PC-3 (cell line): ENCODE measurements at regions not wholly inside any gene's neighbourhood (a gene's known extent, or its start where the extent isn't known, plus 50 kb on each side); places are given as distances from the start of the nearest gene placed in this dataset.

Source experiments
- ATAC-seq: fragments of 200-7000 bp; cut with Tn5 transposase; 2 replicates; pipeline ENCODE4 v1.9.1; 2020; ENCODE audit warnings: mild to moderate bottlenecking, moderate library complexity
- BruUV-seq: library from RNA; stranded (reverse); fragments of 400-500 nt; replicated peaks from 2 replicates; lab custom pipeline; 2021; lab: Mats Ljungman, UMichigan
- CTCF ChIA-PET: fragments of 300-600 bp; sonication (Branson Sonifier 250); formaldehyde crosslinking; loops from one replicate; lab custom pipeline; 2022; ENCODE audit warnings: antibody characterized with exemption; lab: Charles Lee
- POLR2A ChIA-PET: fragments of 300-600 bp; sonication (Branson Sonifier 250); formaldehyde crosslinking; loops from one replicate; lab custom pipeline; 2022; ENCODE audit warnings: antibody characterized with exemption; ENCODE audit not compliant: unreplicated experiment; lab: Charles Lee
- DNase-seq: peaks from one replicate; pipeline ENCODE4 v3.0.0-alpha.2; 2015
- H2AFZ ChIP-seq: fragments of 300-600 bp; sonication (generic); 2 replicates; pipeline ENCODE4 v1.6.0; 2016; ENCODE audit warnings: antibody characterized with exemption, low read length
- H3F3A ChIP-seq: fragments of 300-600 bp; sonication (generic); one replicate; pipeline ENCODE4 v1.6.0; 2017; ENCODE audit warnings: antibody characterized with exemption, low read length, control low read depth, mild to moderate bottlenecking; ENCODE audit not compliant: unreplicated experiment
- H3K27ac ChIP-seq: fragments of 300-600 bp; sonication (generic); 2 replicates; pipeline ENCODE4 v1.5.1; 2016; ENCODE audit warnings: mild to moderate bottlenecking, low read length
- H3K27me3 ChIP-seq: fragments of 300-600 bp; sonication (generic); 2 replicates; pipeline ENCODE4 v1.6.1; 2016; ENCODE audit warnings: low read length, mixed read lengths
- H3K36me3 ChIP-seq: fragments of 300-600 bp; sonication (generic); 2 replicates; pipeline ENCODE4 v1.6.1; 2016; ENCODE audit warnings: low read depth, mixed run types, low read length, mixed read lengths
- H3K4me1 ChIP-seq: fragments of 300-600 bp; sonication (generic); 2 replicates; pipeline ENCODE4 v1.5.1; 2016; ENCODE audit warnings: low read length; ENCODE audit not compliant: insufficient read depth
- H3K4me2 ChIP-seq: fragments of 300-600 bp; sonication (generic); 2 replicates; pipeline ENCODE4 v1.6.0; 2016; ENCODE audit warnings: low read length
- H3K4me3 ChIP-seq: fragments of 300-600 bp; sonication (generic); 2 replicates; pipeline ENCODE4 v1.5.1; 2016; ENCODE audit warnings: mild to moderate bottlenecking, low read length, mixed read lengths
- H3K79me2 ChIP-seq: fragments of 300-600 bp; sonication (generic); 2 replicates; pipeline ENCODE4 v1.6.1; 2017; ENCODE audit warnings: low read length, mixed read lengths
- H3K9ac ChIP-seq: fragments of 300-600 bp; sonication (generic); 2 replicates; pipeline ENCODE4 v1.6.0; 2016; ENCODE audit warnings: mild to moderate bottlenecking, low read length
- H3K9me2 ChIP-seq: fragments of 300-600 bp; sonication (generic); replicated peaks from 2 replicates; pipeline ENCODE4 v1.6.1; 2016; ENCODE audit warnings: mixed run types, low read length, mixed read lengths
- H3K9me3 ChIP-seq: fragments of 300-600 bp; sonication (generic); 2 replicates; pipeline ENCODE4 v1.6.1; 2016; ENCODE audit warnings: low read length, mixed read lengths
- H4K20me1 ChIP-seq: fragments of 300-600 bp; sonication (generic); 2 replicates; pipeline ENCODE4 v1.6.1; 2016; ENCODE audit warnings: low read length, mixed read lengths
- EZH2 ChIP-seq: fragments of 300-600 bp; sonication (generic); IDR thresholded peaks from one replicate; pipeline ENCODE4 v1.6.1; 2017; ENCODE audit warnings: antibody characterized with exemption, mild to moderate bottlenecking, low read length; ENCODE audit not compliant: unreplicated experiment
- EZH2phosphoT487 ChIP-seq: fragments of 300-600 bp; sonication (generic); IDR thresholded peaks from 2 replicates; pipeline ENCODE4 v1.6.1; 2018; ENCODE audit warnings: mild to moderate bottlenecking, antibody characterized with exemption, low read length, borderline replicate concordance
- intact Hi-C: fragments of 100-400 bp; cut with micrococcal nuclease; formaldehyde crosslinking; loops from 2 replicates; pipeline ENCODE4 v1.9.0; 2023
- TF ChIP-seq, protein P1 (sequence below): fragments of 300-600 bp; sonication (generic); conservative IDR thresholded peaks from 2 replicates; pipeline ENCODE4 v1.5.1; 2017; ENCODE audit warnings: antibody characterized with exemption, low read depth, mild to moderate bottlenecking, low read length

- no peaks in the 10 kb centered on the region for H3K9me2 ChIP-seq
- no peaks in the 10 kb centered on the region for H4K20me1 ChIP-seq
- ChIA-PET CTCF (no interaction called here), POLR2A (no interaction called here)
- no peak overlapping the region for H2AFZ ChIP-seq
- H3K36me3 ChIP-seq, result no peaks in the 10 kb centered on the region
- no peak overlapping the region for H3K4me2 ChIP-seq
- no peak for TF ChIP-seq EZH2phosphoT487
- TF ChIP-seq, protein P1, sequence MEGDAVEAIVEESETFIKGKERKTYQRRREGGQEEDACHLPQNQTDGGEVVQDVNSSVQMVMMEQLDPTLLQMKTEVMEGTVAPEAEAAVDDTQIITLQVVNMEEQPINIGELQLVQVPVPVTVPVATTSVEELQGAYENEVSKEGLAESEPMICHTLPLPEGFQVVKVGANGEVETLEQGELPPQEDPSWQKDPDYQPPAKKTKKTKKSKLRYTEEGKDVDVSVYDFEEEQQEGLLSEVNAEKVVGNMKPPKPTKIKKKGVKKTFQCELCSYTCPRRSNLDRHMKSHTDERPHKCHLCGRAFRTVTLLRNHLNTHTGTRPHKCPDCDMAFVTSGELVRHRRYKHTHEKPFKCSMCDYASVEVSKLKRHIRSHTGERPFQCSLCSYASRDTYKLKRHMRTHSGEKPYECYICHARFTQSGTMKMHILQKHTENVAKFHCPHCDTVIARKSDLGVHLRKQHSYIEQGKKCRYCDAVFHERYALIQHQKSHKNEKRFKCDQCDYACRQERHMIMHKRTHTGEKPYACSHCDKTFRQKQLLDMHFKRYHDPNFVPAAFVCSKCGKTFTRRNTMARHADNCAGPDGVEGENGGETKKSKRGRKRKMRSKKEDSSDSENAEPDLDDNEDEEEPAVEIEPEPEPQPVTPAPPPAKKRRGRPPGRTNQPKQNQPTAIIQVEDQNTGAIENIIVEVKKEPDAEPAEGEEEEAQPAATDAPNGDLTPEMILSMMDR, result no peak
- TF ChIP-seq EZH2, result no peak
- H3K79me2 ChIP-seq, result no peaks in the 10 kb centered on the region
- H3K9ac ChIP-seq, result no peak overlapping the region
- ATAC-seq, result no peak
- intact Hi-C loops, result no loop called here
- no peak overlapping the region for H3K27ac ChIP-seq
- no peak overlapping the region for H3K4me3 ChIP-seq
- no peaks in the 10 kb centered on the region for H3K9me3 ChIP-seq
- no peaks in the 10 kb centered on the region for H3F3A ChIP-seq
- H3K27me3 ChIP-seq, result no peaks in the 10 kb centered on the region
- BruUV-seq, result no TSS peak
- H3K4me1 ChIP-seq, result no peaks in the 10 kb centered on the region
- DNase-seq, result no peak
Measured at GRCh38 chr19:31111741-31112140, 237.5 kb downstream of the TSHZ3 start.

GRCh38 chr19:31110336-31110735 lies 238.9 kb downstream of the TSHZ3 start:
- no peaks in the 10 kb centered on the region for H3K27me3 ChIP-seq
- ChIA-PET POLR2A (no interaction called here), CTCF (no interaction called here)
- ATAC-seq (no peak), DNase-seq (no peak)
- TF ChIP-seq, protein P1, result no peak
- TF ChIP-seq EZH2, result no peak
- no peak for TF ChIP-seq EZH2phosphoT487
- BruUV-seq, result no TSS peak
- no peak overlapping the region for H2AFZ ChIP-seq
- H3K9me3 ChIP-seq, result no peaks in the 10 kb centered on the region
- H3K4me1 ChIP-seq, result no peaks in the 10 kb centered on the region
- H3K9me2 ChIP-seq, result no peaks in the 10 kb centered on the region
- no peaks in the 10 kb centered on the region for H3K36me3 ChIP-seq
- no peak overlapping the region for H3K4me3 ChIP-seq
- H3K79me2 ChIP-seq, result no peaks in the 10 kb centered on the region
- H3K27ac ChIP-seq, result no peak overlapping the region
- no peak overlapping the region for H3K9ac ChIP-seq
- no peaks in the 10 kb centered on the region for H3F3A ChIP-seq
- intact Hi-C loops, result no loop called here
- H4K20me1 ChIP-seq, result no peaks in the 10 kb centered on the region
- no peak overlapping the region for H3K4me2 ChIP-seq

GRCh38 chr19:31109636-31110035 lies 239.6 kb downstream of the TSHZ3 start:
- Histone ChIP-seq H3K4me2 (no peak overlapping the region), H3K4me3 (no peak overlapping the region), H3K27me3 (no peaks in the 10 kb centered on the region), H3K79me2 (no peaks in the 10 kb centered on the region), H3K27ac (no peak overlapping the region), H3K9ac (no peak overlapping the region), H3F3A (no peaks in the 10 kb centered on the region), H2AFZ (no peak overlapping the region), H3K36me3 (no peaks in the 10 kb centered on the region), H3K9me3 (no peaks in the 10 kb centered on the region), H3K9me2 (no peaks in the 10 kb centered on the region), H3K4me1 (no peaks in the 10 kb centered on the region), H4K20me1 (no peaks in the 10 kb centered on the region)
- DNase-seq (no peak), ATAC-seq (no peak)
- no TSS peak for BruUV-seq
- ChIA-PET POLR2A (no interaction called here), CTCF (no interaction called here)
- TF ChIP-seq, protein P1, result no peak
- no peak for TF ChIP-seq EZH2
- TF ChIP-seq EZH2phosphoT487, result no peak
- intact Hi-C loops, result no loop called here
